RWPE2 (cell line): ENCODE measurements at regions not wholly inside any gene's neighbourhood (a gene's known extent, or its start where the extent isn't known, plus 50 kb on each side); places are given as distances from the start of the nearest gene placed in this dataset.

Experiments
- ATAC-seq: fragments of 200-7000 bp; cut with Tn5 transposase; 3 replicates; pipeline ENCODE4 v1.9.1; 2021; ENCODE audit warnings: low read depth
- DNase-seq: peaks from one replicate; pipeline ENCODE4 v3.0.0-alpha.2; 2020; ENCODE audit warnings: low spot score
- H3K27ac ChIP-seq: fragments of 450-650 bp; 2 replicates; pipeline ENCODE4 v1.5.1; 2017; ENCODE audit warnings: mild to moderate bottlenecking; ENCODE audit not compliant: poor library complexity, severe bottlenecking
- H3K27me3 ChIP-seq: fragments of 250-450 bp; sonication (Bioruptor Pico); 2 replicates; pipeline ENCODE4 v1.5.1; 2021; ENCODE audit warnings: mild to moderate bottlenecking, moderate library complexity; ENCODE audit not compliant: insufficient read depth, poor library complexity, severe bottlenecking
- H3K36me3 ChIP-seq: fragments of 250-450 bp; sonication (Bioruptor Pico); 2 replicates; pipeline ENCODE4 v1.5.1; 2020; ENCODE audit warnings: low read depth, mild to moderate bottlenecking, moderate library complexity
- H3K4me1 ChIP-seq: fragments of 250-450 bp; sonication (Bioruptor Pico); 2 replicates; pipeline ENCODE4 v1.5.1; 2021; ENCODE audit warnings: mild to moderate bottlenecking, moderate library complexity; ENCODE audit not compliant: insufficient read depth, poor library complexity, severe bottlenecking
- H3K4me3 ChIP-seq: fragments of 250-450 bp; sonication (Bioruptor Pico); 2 replicates; pipeline ENCODE4 v1.5.1; 2021; ENCODE audit warnings: mild to moderate bottlenecking, moderate library complexity; ENCODE audit not compliant: severe bottlenecking
- H3K9me3 ChIP-seq: fragments of 250-450 bp; sonication (Bioruptor Pico); 2 replicates; pipeline ENCODE4 v1.5.1; 2021; ENCODE audit warnings: mild to moderate bottlenecking, moderate library complexity; ENCODE audit not compliant: severe bottlenecking
- CTCF ChIP-seq: fragments of 450-650 bp; IDR thresholded peaks from one replicate; pipeline ENCODE4 v1.5.1; 2017; ENCODE audit warnings: mild to moderate bottlenecking, moderate library complexity; ENCODE audit not compliant: poor library complexity, severe bottlenecking

DNA sequence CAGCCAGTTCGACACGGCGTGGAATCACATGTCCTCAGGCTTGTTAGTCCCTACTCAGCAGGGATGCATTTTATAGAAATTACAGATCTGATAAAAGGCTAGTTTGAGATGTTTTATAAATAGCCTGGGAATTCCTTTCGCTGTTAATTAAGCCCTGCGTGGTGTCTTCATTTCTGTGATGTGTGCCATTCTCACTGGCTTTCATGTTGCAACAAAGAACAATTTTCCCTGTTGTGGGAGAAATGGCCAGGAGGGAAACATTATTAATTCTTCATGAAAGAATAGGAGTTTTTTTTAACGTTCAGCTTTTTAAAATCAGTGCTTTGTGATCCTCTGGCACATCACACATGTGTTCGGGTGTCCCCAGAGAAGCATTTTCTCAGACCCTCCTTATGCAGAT is 427.3 kb upstream of the FRG1 start:
- no peak for ATAC-seq

GRCh38 chr4:189514209-189514608 is 426.5 kb upstream of the FRG1 start:
- Histone ChIP-seq H3K4me3 (no peak overlapping the region), H3K4me1 (no peaks in the 10 kb centered on the region), H3K27me3 (no peaks in the 10 kb centered on the region), H3K36me3 (no peaks in the 10 kb centered on the region), H3K27ac (no peak overlapping the region), H3K9me3 (no peaks in the 10 kb centered on the region)
- DNase-seq, result no peak
- ATAC-seq, result no peak
- no peak for TF ChIP-seq CTCF

More for the DNA sequence above, 427.3 kb upstream of the FRG1 start:
- TF ChIP-seq CTCF, result no peak
- no peaks in the 10 kb centered on the region for H3K36me3 ChIP-seq
- H3K4me3 ChIP-seq, result no peak overlapping the region
- H3K27ac ChIP-seq, result no peak overlapping the region
- H3K27me3 ChIP-seq, result no peaks in the 10 kb centered on the region
- peaks cover 3% of the 10 kb centered on the region for H3K9me3 ChIP-seq
- no peaks in the 10 kb centered on the region for H3K4me1 ChIP-seq
- DNase-seq, result no peak

DNA sequence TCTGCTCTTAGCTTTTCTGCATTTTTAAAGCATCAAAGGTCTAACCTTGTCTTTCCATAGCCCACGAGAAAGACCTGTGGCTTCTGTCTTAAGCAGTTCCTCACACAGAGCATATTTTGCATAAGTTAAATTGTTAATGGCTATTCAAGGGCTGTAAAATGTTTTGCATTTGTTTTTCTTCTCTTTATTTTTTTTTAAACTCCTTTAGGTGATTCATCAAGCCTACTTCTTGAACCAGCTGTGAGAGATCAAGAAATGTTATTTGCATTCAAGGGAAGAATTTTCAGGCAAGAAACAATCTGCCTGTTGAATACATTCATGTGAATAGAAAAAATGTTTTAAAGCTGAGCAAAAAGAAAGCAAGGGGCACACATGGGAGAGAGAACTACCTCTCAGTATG is 423.8 kb upstream of the FRG1 start:
- no peaks in the 10 kb centered on the region for H3K36me3 ChIP-seq
- H3K9me3 ChIP-seq, result no peaks in the 10 kb centered on the region
- DNase-seq (no peak), ATAC-seq (no peak)
- no peaks in the 10 kb centered on the region for H3K4me1 ChIP-seq
- H3K27me3 ChIP-seq, result no peaks in the 10 kb centered on the region
- no peak overlapping the region for H3K27ac ChIP-seq
- TF ChIP-seq CTCF, result no peak
- no peak overlapping the region for H3K4me3 ChIP-seq

DNA sequence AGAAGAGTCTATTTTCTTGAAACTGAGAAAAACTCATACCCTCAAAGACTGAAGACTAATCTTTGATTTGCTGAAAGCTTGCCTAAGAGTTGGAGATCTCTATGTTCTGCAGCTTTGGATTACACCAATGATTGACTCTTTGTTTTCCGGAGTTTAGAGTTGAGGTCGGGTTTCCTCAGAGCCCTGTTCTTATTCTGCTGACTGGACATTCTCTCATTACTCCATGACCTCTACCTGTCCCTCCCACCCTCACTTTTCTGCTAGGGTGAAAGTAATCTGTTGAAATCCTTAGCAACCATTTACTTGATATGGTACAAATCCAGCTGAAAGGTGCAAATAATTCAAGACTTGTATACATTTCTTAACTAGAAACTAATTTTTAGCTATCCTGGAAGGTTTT is 421.5 kb upstream of the FRG1 start:
- no peaks in the 10 kb centered on the region for H3K36me3 ChIP-seq
- TF ChIP-seq CTCF, result no peak
- no peak for ATAC-seq
- no peaks in the 10 kb centered on the region for H3K27me3 ChIP-seq
- H3K4me1 ChIP-seq, result no peaks in the 10 kb centered on the region
- no peak for DNase-seq
- H3K9me3 ChIP-seq, result peaks cover 3% of the 10 kb centered on the region
- H3K27ac ChIP-seq, result no peak overlapping the region
- H3K4me3 ChIP-seq, result no peak overlapping the region

DNA sequence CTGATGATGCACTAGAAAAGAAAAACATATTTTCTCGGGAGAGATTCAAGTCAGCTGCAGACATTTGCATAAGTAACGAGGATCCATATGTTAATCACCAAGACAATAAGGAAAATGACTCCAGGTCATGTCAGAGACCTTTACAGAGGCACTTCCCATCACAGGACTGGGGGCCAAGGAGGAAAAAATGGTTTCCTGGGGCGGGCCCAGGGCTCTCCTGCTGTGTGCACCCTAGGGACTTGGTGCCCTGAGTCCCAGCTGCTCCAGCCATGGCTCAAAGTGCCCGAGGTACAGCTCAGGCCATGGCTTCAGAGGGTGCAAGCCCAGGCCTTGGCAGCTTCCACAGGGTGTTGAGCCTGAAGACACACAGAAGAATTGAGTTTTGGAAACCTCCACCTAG is 415.4 kb upstream of the FRG1 start:
- Histone ChIP-seq H3K36me3 (no peaks in the 10 kb centered on the region), H3K27me3 (no peaks in the 10 kb centered on the region), H3K9me3 (peaks cover 3% of the 10 kb centered on the region), H3K27ac (no peak overlapping the region), H3K4me1 (no peaks in the 10 kb centered on the region), H3K4me3 (no peak overlapping the region)
- ATAC-seq (no peak), DNase-seq (no peak)
- TF ChIP-seq CTCF, result no peak
